Hippocampal formation (tissue), 2 donors: ENCODE measurements at regions not wholly inside any gene's neighbourhood (a gene's known extent, or its start where the extent isn't known, plus 50 kb on each side); places are given as distances from the start of the nearest gene placed in this dataset.

Source experiments
- DNase-seq, 2 donors: peaks; one replicate each; lab custom pipeline; 2025; lab: John Stamatoyannopoulos, UW

GRCh38 chr2:217412721-217413120 lies 552.9 kb upstream of the TNP1 start:
- DNase-seq: no peak

GRCh38 chr2:217412277-217412676 lies 552.4 kb upstream of the TNP1 start:
- no peak for DNase-seq

GRCh38 chr2:217410681-217410960 lies 550.8 kb upstream of the TNP1 start:
- no peak for DNase-seq

- DNase-seq: no peak
Measured at GRCh38 chr2:217409949-217410680, 550.3 kb upstream of the TNP1 start.

- no peak for DNase-seq
Measured at GRCh38 chr2:217407362-217407761, 547.5 kb upstream of the TNP1 start.

- DNase-seq: no peak
Measured at GRCh38 chr2:217404236-217404760, 544.4 kb upstream of the TNP1 start.

GRCh38 chr2:217402761-217403383 lies 543.0 kb upstream of the TNP1 start:
- no peak for DNase-seq

- DNase-seq: no peak
Measured at GRCh38 chr2:217402144-217402543, 542.3 kb upstream of the TNP1 start.

- no peak for DNase-seq
Measured at GRCh38 chr2:217399291-217399690, 539.4 kb upstream of the TNP1 start.

- no peak for DNase-seq
Measured at GRCh38 chr2:217398860-217399259, 539.0 kb upstream of the TNP1 start.

GRCh38 chr2:217398101-217398500 lies 538.2 kb upstream of the TNP1 start:
- DNase-seq: no peak

GRCh38 chr2:217396586-217396985 lies 536.7 kb upstream of the TNP1 start:
- no peak for DNase-seq

GRCh38 chr2:217396165-217396564 lies 536.3 kb upstream of the TNP1 start:
- DNase-seq: no peak

- DNase-seq: no peak
Measured at GRCh38 chr2:217394510-217395351, 534.9 kb upstream of the TNP1 start.

GRCh38 chr2:217393585-217394032 lies 533.7 kb upstream of the TNP1 start:
- DNase-seq: no peak

- no peak for DNase-seq
Measured at GRCh38 chr2:217392930-217393584, 533.2 kb upstream of the TNP1 start.

- DNase-seq: no peak
Measured at GRCh38 chr2:217387776-217388387, 528.0 kb upstream of the TNP1 start.

GRCh38 chr2:217386041-217386440 lies 526.2 kb upstream of the TNP1 start:
- DNase-seq: no peak

GRCh38 chr2:217383620-217384019 lies 523.8 kb upstream of the TNP1 start:
- no peak for DNase-seq

GRCh38 chr2:217382794-217383193 lies 522.9 kb upstream of the TNP1 start:
- DNase-seq: no peak

- no peak for DNase-seq
Measured at GRCh38 chr2:217379807-217380206, 519.9 kb upstream of the TNP1 start.

- no peak for DNase-seq
Measured at GRCh38 chr2:217372794-217373193, 512.9 kb upstream of the TNP1 start.
